Choroid plexus epithelial cell (primary cell): ENCODE measurements at regions not wholly inside any gene's neighbourhood (a gene's known extent, or its start where the extent isn't known, plus 50 kb on each side); places are given as distances from the start of the nearest gene placed in this dataset.
A peak's percentile ranks its signal among the peaks of the same experiment; 100 is the strongest.

Experiments
- DNase-seq: peaks from one replicate; pipeline ENCODE4 v3.0.0-alpha.2; 2010; ENCODE audit warnings: low read depth
- H3K4me3 ChIP-seq: 2 replicates; pipeline ENCODE4 v1.5.1; 2011; ENCODE audit warnings: low read depth, mild to moderate bottlenecking, control low read depth, low read length, moderate library complexity
- TF ChIP-seq, protein P1 (sequence below): conservative IDR thresholded peaks from 2 replicates; pipeline ENCODE4 v1.5.1; 2011; ENCODE audit warnings: low read depth, mild to moderate bottlenecking, control low read depth, inconsistent platforms, low read length, moderate library complexity

DNA sequence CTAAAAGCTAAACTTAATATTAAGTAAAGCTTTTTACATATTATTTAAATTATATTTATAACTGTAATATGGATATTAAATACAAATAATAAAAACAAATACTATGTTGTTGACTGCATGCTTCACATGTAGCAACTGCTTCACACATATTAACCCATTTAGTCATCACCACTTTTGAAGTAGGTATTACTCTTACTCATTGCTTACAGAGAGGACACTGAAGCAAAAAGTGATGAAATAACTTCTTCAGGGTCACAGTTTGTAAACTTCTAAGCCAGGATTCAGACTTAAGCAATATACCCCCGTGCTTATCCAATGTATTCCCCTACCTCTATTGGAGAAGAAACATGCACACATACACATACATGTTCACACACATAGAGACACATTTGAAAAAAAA lies 166.6 kb downstream of the DKK2 start:
- H3K4me3 ChIP-seq = no peak overlapping the region
- TF ChIP-seq, protein P1, sequence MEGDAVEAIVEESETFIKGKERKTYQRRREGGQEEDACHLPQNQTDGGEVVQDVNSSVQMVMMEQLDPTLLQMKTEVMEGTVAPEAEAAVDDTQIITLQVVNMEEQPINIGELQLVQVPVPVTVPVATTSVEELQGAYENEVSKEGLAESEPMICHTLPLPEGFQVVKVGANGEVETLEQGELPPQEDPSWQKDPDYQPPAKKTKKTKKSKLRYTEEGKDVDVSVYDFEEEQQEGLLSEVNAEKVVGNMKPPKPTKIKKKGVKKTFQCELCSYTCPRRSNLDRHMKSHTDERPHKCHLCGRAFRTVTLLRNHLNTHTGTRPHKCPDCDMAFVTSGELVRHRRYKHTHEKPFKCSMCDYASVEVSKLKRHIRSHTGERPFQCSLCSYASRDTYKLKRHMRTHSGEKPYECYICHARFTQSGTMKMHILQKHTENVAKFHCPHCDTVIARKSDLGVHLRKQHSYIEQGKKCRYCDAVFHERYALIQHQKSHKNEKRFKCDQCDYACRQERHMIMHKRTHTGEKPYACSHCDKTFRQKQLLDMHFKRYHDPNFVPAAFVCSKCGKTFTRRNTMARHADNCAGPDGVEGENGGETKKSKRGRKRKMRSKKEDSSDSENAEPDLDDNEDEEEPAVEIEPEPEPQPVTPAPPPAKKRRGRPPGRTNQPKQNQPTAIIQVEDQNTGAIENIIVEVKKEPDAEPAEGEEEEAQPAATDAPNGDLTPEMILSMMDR = no peak
- peak; percentile 92 for DNase-seq

GRCh38 chr4:106868381-106869035 lies 167.6 kb downstream of the DKK2 start:
- DNase-seq = peak; percentile 90
- H3K4me3 ChIP-seq = no peak overlapping the region
- TF ChIP-seq, protein P1 = no peak

GRCh38 chr4:106864231-106864630 lies 171.9 kb downstream of the DKK2 start:
- peak; percentile 94 for DNase-seq
- TF ChIP-seq, protein P1 = no peak
- no peak overlapping the region for H3K4me3 ChIP-seq

DNA sequence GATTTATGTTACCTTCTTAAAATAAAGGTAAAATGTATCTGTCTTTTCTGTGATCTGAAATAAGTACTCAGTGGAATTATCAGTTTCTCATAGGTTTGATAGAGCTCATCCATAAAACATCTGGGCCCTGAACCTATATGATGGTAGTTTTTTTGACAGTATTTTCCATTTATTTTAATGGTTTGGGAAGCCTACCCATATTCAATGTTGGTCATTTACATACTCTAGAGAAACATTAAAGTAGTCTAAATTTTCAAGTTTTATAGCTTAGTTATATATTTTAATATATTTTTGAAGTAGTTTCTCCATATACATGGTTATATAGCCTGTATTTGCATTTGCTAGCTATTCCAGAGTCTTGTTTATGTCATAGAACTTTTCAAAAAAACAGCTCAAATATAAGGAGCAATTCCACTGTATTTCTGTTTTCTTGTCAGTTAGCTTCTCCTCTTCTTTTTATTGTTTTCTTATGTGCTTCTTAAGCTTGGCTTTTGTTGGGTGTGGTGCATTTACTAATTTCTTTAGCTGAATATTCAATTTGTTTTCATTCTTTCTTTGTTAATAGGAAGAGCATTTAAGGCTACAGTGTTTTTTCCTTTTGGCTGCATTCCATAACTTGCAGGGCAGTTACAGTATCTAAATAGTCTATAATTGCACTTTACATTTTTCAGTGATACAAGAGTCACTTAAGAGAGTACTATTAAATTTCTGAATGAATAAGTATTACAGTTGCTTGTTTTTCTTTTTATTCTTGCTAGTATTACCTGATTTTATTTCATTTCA lies 181.4 kb downstream of the DKK2 start:
- no peak overlapping the region for H3K4me3 ChIP-seq
- peak; percentile 35 for DNase-seq
- TF ChIP-seq, protein P1 = no peak

GRCh38 chr4:106852426-106852825 lies 183.7 kb downstream of the DKK2 start:
- TF ChIP-seq, protein P1 = no peak
- H3K4me3 ChIP-seq = no peak overlapping the region
- DNase-seq = no peak

DNA sequence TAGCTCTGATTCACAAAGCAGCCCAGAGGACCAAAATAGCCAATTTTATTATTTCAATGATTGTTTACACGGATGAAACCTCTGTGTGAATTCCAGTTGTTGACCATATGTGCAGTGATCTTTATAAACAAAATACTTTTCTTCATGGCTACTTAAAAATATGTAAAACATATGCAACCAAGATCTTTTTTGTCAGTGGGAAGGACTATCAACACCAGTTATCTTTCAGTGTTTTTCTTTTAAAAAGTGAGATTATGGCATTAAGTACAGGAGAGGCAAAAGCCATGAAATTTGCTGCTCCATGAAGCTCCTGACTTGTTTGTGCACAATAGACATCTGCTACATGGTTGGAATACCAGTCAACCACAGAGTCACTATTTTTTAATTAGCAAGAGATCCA lies 184.4 kb downstream of the DKK2 start:
- DNase-seq = no peak
- H3K4me3 ChIP-seq = no peak overlapping the region
- TF ChIP-seq, protein P1 = no peak
